ENCODE measurements at regions not wholly inside any gene's neighbourhood (a gene's known extent, or its start where the extent isn't known, plus 50 kb on each side); places are given as distances from the start of the nearest gene placed in this dataset.

GRCh38 chr4:83837614-83838308 is 301.9 kb downstream of the GPAT3 start:
- no peak for TF ChIP-seq CTCF (IDR thresholded peaks at IDR 0.05)
- no peak for TF ChIP-seq EP300 (IDR thresholded peaks at IDR 0.05)

Data from tibial nerve (tissue), 4 donors.